Fibroblast of lung (primary cell): ENCODE measurements at regions not wholly inside any gene's neighbourhood (a gene's known extent, or its start where the extent isn't known, plus 50 kb on each side); places are given as distances from the start of the nearest gene placed in this dataset.

Experiments
- DNase-seq, 2 donors: peaks; one replicate each; pipeline versions ENCODE4 v3.0.0 to v3.0.0-alpha.2; 2010; ENCODE audit warnings: low read depth in 2 of 2
- H2AFZ ChIP-seq: 2 replicates; pipeline ENCODE4 v1.5.1; 2012; ENCODE audit warnings: low read length, control low read depth, inconsistent platforms
- H3K27ac ChIP-seq: 2 replicates; pipeline ENCODE4 v1.5.1; 2011; ENCODE audit warnings: low read length, control low read depth; ENCODE audit not compliant: insufficient read depth
- H3K27me3 ChIP-seq: 2 replicates; pipeline ENCODE4 v1.5.1; 2011; ENCODE audit warnings: mild to moderate bottlenecking, low read length; ENCODE audit not compliant: control insufficient read depth, insufficient read depth
- H3K36me3 ChIP-seq: 2 replicates; pipeline ENCODE4 v1.5.1; 2011; ENCODE audit warnings: low read length; ENCODE audit not compliant: control insufficient read depth, insufficient read depth
- H3K4me1 ChIP-seq: 2 replicates; pipeline ENCODE4 v1.5.1; 2011; ENCODE audit warnings: low read length; ENCODE audit not compliant: control insufficient read depth, insufficient read depth; ENCODE audit errors: extremely low read depth
- H3K4me2 ChIP-seq: 2 replicates; pipeline ENCODE4 v1.5.1; 2011; ENCODE audit warnings: low read length, control low read depth; ENCODE audit not compliant: insufficient read depth; ENCODE audit errors: extremely low read depth
- H3K4me3 ChIP-seq, 4 experiments: fragments of 200-600 bp in 1 of 4; sonication (generic) in 1 of 4; replicated peaks in 1 of 4; 2 replicates each; pipeline ENCODE4 v1.5.1; 2011 to 2016; ENCODE audit warnings: low read length in 4 of 4, low read depth in 3 of 4, mild to moderate bottlenecking in 3 of 4, control low read depth in 2 of 4, inconsistent platforms in 1 of 4, mixed read lengths in 1 of 4; ENCODE audit not compliant: insufficient read depth in 1 of 4; ENCODE audit errors: control extremely low read depth in 1 of 4
- H3K79me2 ChIP-seq: 2 replicates; pipeline ENCODE4 v1.5.1; 2012; ENCODE audit warnings: mild to moderate bottlenecking, low read length, inconsistent platforms; ENCODE audit not compliant: control insufficient read depth, insufficient read depth
- H3K9ac ChIP-seq: 2 replicates; pipeline ENCODE4 v1.5.1; 2011; ENCODE audit warnings: mild to moderate bottlenecking, low read length, control low read depth; ENCODE audit not compliant: insufficient read depth
- H3K9me3 ChIP-seq: 2 replicates; pipeline ENCODE4 v1.5.1; 2012; ENCODE audit warnings: low read depth, low read length; ENCODE audit not compliant: control insufficient read depth, insufficient read depth
- H4K20me1 ChIP-seq: 2 replicates; pipeline ENCODE4 v1.5.1; 2011; ENCODE audit warnings: low read length; ENCODE audit not compliant: control insufficient read depth, insufficient read depth; ENCODE audit errors: extremely low read depth
- CTCF ChIP-seq, 2 donors: IDR thresholded peaks in 1 of 2; conservative IDR thresholded peaks in 1 of 2; 1 replicate in 1 of 2; 2 replicates in 1 of 2; pipeline ENCODE4 v1.5.1; 2011 to 2012; ENCODE audit warnings: low read length in 2 of 2, control low read depth in 1 of 2, inconsistent platforms in 1 of 2, low read depth in 1 of 2, mild to moderate bottlenecking in 1 of 2
- EZH2 ChIP-seq: IDR thresholded peaks from 2 replicates; pipeline ENCODE4 v1.5.1; 2012; ENCODE audit warnings: low read length, control low read depth, mild to moderate bottlenecking; ENCODE audit errors: missing control alignments

- Histone ChIP-seq H2AFZ (no peak overlapping the region), H3K79me2 (no peaks in the 10 kb centered on the region), H3K9me3 (no peaks in the 10 kb centered on the region), H3K27ac (no peak overlapping the region), H4K20me1 (no peaks in the 10 kb centered on the region), H3K4me2 (no peak overlapping the region), H3K4me1 (no peaks in the 10 kb centered on the region), H3K27me3 (no peaks in the 10 kb centered on the region), H3K9ac (no peak overlapping the region), H3K4me3 (no peak overlapping the region), H3K36me3 (no peaks in the 10 kb centered on the region)
- DNase-seq = no peak
- no peak for TF ChIP-seq CTCF (conservative IDR thresholded peaks at IDR 0.05 in 1 of 2, IDR thresholded peaks at IDR 0.05 in 1 of 2; ENCODE audit: low read depth in 1 of 2, low read length in 2 of 2)
- no peak for TF ChIP-seq EZH2
Measured at GRCh38 chr10:117445992-117446391, 70.8 kb upstream of the PDZD8 start.

GRCh38 chr10:117444497-117445040 lies 69.3 kb upstream of the PDZD8 start:
- Histone ChIP-seq H3K4me2 (no peak overlapping the region), H3K36me3 (no peaks in the 10 kb centered on the region), H3K9me3 (no peaks in the 10 kb centered on the region), H3K4me3 (no peak overlapping the region), H3K27me3 (no peaks in the 10 kb centered on the region), H3K27ac (no peak overlapping the region), H3K9ac (no peak overlapping the region), H4K20me1 (no peaks in the 10 kb centered on the region), H3K4me1 (no peaks in the 10 kb centered on the region), H3K79me2 (no peaks in the 10 kb centered on the region), H2AFZ (no peak overlapping the region)
- TF ChIP-seq EZH2 = no peak
- TF ChIP-seq CTCF (conservative IDR thresholded peaks at IDR 0.05 in 1 of 2, IDR thresholded peaks at IDR 0.05 in 1 of 2; ENCODE audit: low read depth in 1 of 2, low read length in 2 of 2) = no peak
- no peak for DNase-seq

- no peak for DNase-seq
- Histone ChIP-seq H3K4me2 (no peak overlapping the region), H2AFZ (no peak overlapping the region), H3K79me2 (no peaks in the 10 kb centered on the region), H3K4me3 (no peak overlapping the region), H3K27me3 (no peaks in the 10 kb centered on the region), H4K20me1 (no peaks in the 10 kb centered on the region), H3K9me3 (no peaks in the 10 kb centered on the region), H3K36me3 (no peaks in the 10 kb centered on the region), H3K27ac (no peak overlapping the region), H3K4me1 (no peaks in the 10 kb centered on the region), H3K9ac (no peak overlapping the region)
- TF ChIP-seq EZH2 (no peak), CTCF (conservative IDR thresholded peaks at IDR 0.05 in 1 of 2, IDR thresholded peaks at IDR 0.05 in 1 of 2; ENCODE audit: low read depth in 1 of 2, low read length in 2 of 2) (no peak)
Measured at GRCh38 chr10:117443686-117444041, 68.4 kb upstream of the PDZD8 start.
